HEK293T (cell line): ENCODE measurements at regions not wholly inside any gene's neighbourhood (a gene's known extent, or its start where the extent isn't known, plus 50 kb on each side); places are given as distances from the start of the nearest gene placed in this dataset.

ENCODE experiments used
- CTCF ChIA-PET: fragments of 350-600 bp; formaldehyde crosslinking; extraction: SDS; loops from one replicate; lab custom pipeline; 2021; ENCODE audit warnings: antibody characterized with exemption, inconsistent platforms; lab: Yijun Ruan, JAX
- POLR2A ChIA-PET: fragments of 350-600 bp; formaldehyde crosslinking; extraction: SDS; loops from one replicate; lab custom pipeline; 2020; ENCODE audit warnings: antibody characterized with exemption, inconsistent platforms; lab: Yijun Ruan, JAX
- DNase-seq: peaks from one replicate; pipeline ENCODE4 v3.0.0; 2012; ENCODE audit warnings: mixed read lengths; ENCODE audit errors: extremely low spot score
- ARNT ChIP-seq: fragments of 450-650 bp; IDR thresholded peaks from 2 replicates; pipeline ENCODE4 v1.6.1; 2017; ENCODE audit warnings: mild to moderate bottlenecking
- BHLHE40 ChIP-seq: fragments of 450-650 bp; IDR thresholded peaks from 2 replicates; pipeline ENCODE4 v1.6.1; 2016; ENCODE audit warnings: mild to moderate bottlenecking, moderate library complexity, borderline replicate concordance
- CTBP1 ChIP-seq: fragments of 450-650 bp; IDR thresholded peaks from 2 replicates; pipeline ENCODE4 v1.6.1; 2016; ENCODE audit warnings: borderline replicate concordance
- ELF4 ChIP-seq: fragments of 450-650 bp; IDR thresholded peaks from 2 replicates; pipeline ENCODE4 v1.6.1; 2017; ENCODE audit warnings: antibody characterized with exemption
- FOXA1 ChIP-seq: fragments of 450-650 bp; IDR thresholded peaks from 2 replicates; pipeline ENCODE4 v1.6.1; 2016; ENCODE audit warnings: mild to moderate bottlenecking
- FOXK2 ChIP-seq: fragments of 450-650 bp; IDR thresholded peaks from 2 replicates; pipeline ENCODE4 v1.6.1; 2016; ENCODE audit warnings: mild to moderate bottlenecking
- FOXM1 ChIP-seq: fragments of 450-650 bp; IDR thresholded peaks from 2 replicates; pipeline ENCODE4 v1.6.1; 2017; ENCODE audit warnings: mild to moderate bottlenecking, borderline replicate concordance
- HDGF ChIP-seq: fragments of 450-650 bp; IDR thresholded peaks from 2 replicates; pipeline ENCODE4 v1.6.1; 2017; ENCODE audit warnings: antibody characterized with exemption, borderline replicate concordance
- L3MBTL2 ChIP-seq: fragments of 450-650 bp; conservative IDR thresholded peaks from 2 replicates; pipeline ENCODE4 v1.6.1; 2016; ENCODE audit warnings: mild to moderate bottlenecking
- LEF1 ChIP-seq: fragments of 450-650 bp; IDR thresholded peaks from 2 replicates; pipeline ENCODE4 v1.6.1; 2017; ENCODE audit warnings: mild to moderate bottlenecking, borderline replicate concordance
- NFRKB ChIP-seq: fragments of 450-650 bp; IDR thresholded peaks from 2 replicates; pipeline ENCODE4 v1.6.1; 2016; ENCODE audit warnings: mild to moderate bottlenecking, moderate library complexity
- SP1 ChIP-seq: fragments of 450-650 bp; IDR thresholded peaks from 2 replicates; pipeline ENCODE4 v1.6.1; 2017
- SUZ12 ChIP-seq: fragments of 450-650 bp; IDR thresholded peaks from 2 replicates; pipeline ENCODE4 v1.6.1; 2016; ENCODE audit warnings: mild to moderate bottlenecking
- TARDBP ChIP-seq: fragments of 450-650 bp; IDR thresholded peaks from 2 replicates; pipeline ENCODE4 v1.6.1; 2016
- ZNF384 ChIP-seq: fragments of 450-650 bp; IDR thresholded peaks from 2 replicates; pipeline ENCODE4 v1.6.1; 2016
- TF ChIP-seq, protein P1 (sequence below): fragments of 450-650 bp; IDR thresholded peaks from 2 replicates; pipeline ENCODE4 v1.6.1; 2016

DNA sequence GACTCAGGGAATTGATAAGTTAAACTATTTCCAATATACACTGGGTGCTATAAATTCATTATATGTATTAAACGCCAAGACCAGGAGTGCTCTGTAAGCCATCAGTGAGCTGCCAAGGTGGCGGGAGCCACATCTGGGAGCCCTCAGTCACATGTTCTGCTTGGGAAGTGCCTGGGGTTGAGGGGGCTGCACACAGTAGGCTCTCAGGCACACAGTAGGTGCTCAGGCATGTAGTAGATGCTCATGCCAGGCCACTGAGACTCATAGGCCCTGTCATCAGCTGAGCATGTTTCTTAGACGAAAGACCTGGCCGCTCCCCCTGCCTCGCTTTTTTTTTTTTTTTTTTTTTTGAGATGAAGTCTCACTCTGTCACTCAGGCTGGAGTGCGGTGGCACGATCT is 83.3 kb upstream of the BHLHE23 start:
- TF ChIP-seq, protein P1, sequence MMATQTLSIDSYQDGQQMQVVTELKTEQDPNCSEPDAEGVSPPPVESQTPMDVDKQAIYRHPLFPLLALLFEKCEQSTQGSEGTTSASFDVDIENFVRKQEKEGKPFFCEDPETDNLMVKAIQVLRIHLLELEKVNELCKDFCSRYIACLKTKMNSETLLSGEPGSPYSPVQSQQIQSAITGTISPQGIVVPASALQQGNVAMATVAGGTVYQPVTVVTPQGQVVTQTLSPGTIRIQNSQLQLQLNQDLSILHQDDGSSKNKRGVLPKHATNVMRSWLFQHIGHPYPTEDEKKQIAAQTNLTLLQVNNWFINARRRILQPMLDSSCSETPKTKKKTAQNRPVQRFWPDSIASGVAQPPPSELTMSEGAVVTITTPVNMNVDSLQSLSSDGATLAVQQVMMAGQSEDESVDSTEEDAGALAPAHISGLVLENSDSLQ = no peak
- TF ChIP-seq FOXK2 = no peak
- TF ChIP-seq SP1 = no peak
- no peak for TF ChIP-seq ELF4
- TF ChIP-seq NFRKB = no peak
- no peak for TF ChIP-seq SUZ12
- no peak for DNase-seq
- ChIA-PET CTCF (no interaction called here), POLR2A (no interaction called here)

DNA sequence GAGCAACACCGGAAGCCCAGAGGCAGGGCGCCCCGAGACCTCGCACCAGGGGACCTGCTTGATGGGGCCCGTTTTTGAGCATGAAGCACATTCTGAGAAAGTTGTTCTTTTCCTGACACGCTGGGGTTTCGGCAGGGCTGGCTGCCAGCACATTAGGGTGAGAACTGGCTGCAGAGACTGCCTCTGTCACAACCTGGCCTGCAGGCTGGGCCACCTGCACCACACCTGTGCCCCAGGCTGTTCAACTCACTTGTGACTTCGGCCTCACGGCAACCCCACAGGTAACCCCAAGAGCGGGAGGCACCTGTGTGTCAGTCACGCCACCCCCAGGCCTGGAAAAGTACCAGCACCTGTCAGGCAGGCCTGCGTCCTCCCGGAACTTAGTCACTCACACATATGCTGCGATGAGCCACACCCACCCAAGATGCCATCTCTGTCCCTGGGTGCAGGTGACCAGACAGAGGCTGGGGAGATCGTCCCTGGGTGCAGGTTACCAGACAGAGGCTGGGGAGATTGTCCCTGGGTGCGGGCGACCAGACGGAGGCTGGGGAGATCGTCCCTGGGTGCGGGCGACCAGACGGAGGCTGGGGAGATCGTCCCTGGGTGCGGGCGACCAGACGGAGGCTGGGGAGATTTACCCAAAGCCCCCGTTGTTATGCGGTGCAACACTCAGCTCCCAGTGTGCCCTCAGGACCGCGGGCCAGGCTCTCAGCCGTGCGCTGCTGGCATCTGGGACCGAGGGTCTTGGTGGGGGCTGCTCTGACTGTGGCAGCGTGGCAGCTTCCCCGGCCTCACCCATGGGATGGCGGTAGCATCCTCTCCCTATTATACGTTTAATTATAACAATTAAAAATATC is 82.5 kb upstream of the BHLHE23 start:
- ChIA-PET POLR2A (no interaction called here), CTCF (no interaction called here)
- DNase-seq = no peak
- TF ChIP-seq, protein P1 = no peak
- TF ChIP-seq HDGF (no peak), SP1 (no peak), FOXK2 (no peak), SUZ12 (no peak), FOXA1 (no peak), ELF4 (no peak), FOXM1 (no peak), L3MBTL2 (no peak), TARDBP (no peak), ARNT (no peak), NFRKB (no peak), ZNF384 (no peak), CTBP1 (no peak), LEF1 (no peak), BHLHE40 (no peak)

DNA sequence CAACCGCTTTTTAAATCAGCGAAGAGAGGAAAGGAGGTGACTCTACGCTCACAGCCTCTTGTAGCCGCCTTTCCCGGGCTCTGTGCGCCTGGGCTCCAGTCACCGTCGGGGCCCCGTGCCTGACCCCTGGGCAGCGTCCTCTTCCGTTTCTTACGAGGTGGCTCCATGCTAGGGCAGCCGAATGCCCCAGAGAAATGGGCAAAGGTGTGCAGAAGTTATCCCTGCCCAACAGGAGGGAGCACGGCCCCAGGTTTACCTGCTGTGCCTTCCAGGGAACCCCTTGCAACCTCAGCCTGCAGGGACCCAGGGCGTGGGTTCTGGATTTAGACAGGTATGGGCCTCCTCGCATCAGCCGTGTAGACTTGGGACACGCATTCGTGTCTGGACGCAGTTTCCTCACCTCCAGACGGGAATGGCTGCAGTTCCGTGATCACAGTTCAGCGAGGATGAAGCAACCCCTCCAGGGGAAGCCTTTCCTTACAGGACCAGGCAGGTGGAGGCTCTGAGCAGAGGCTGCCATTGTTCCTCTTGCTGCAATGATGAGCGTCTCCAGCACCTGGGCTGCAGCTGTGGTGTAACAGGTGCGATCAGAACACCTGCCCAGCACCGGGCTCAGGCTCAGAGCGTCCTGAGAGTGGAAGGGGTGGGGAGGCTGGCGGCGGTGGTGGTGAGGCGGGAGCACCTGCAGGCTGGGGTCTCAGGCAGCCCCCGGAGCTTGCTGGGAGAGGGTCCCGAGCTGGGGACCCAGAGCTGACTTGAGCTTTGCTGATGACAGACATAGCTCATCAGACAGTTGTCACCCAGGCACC is 81.3 kb upstream of the BHLHE23 start:
- CTCF ChIA-PET = no interaction called here
- POLR2A ChIA-PET = no interaction called here
- TF ChIP-seq FOXM1 = no peak
- no peak for TF ChIP-seq ARNT
- TF ChIP-seq FOXK2 = no peak
- TF ChIP-seq FOXA1 = no peak
- no peak for TF ChIP-seq L3MBTL2
- TF ChIP-seq ZNF384 = no peak
- no peak for TF ChIP-seq BHLHE40
- no peak for TF ChIP-seq SUZ12
- TF ChIP-seq HDGF = no peak
- TF ChIP-seq CTBP1 = no peak
- TF ChIP-seq TARDBP = no peak
- TF ChIP-seq, protein P1 = no peak
- no peak for TF ChIP-seq LEF1
- TF ChIP-seq NFRKB = no peak
- TF ChIP-seq SP1 = no peak
- TF ChIP-seq ELF4 = no peak
- no peak for DNase-seq

DNA sequence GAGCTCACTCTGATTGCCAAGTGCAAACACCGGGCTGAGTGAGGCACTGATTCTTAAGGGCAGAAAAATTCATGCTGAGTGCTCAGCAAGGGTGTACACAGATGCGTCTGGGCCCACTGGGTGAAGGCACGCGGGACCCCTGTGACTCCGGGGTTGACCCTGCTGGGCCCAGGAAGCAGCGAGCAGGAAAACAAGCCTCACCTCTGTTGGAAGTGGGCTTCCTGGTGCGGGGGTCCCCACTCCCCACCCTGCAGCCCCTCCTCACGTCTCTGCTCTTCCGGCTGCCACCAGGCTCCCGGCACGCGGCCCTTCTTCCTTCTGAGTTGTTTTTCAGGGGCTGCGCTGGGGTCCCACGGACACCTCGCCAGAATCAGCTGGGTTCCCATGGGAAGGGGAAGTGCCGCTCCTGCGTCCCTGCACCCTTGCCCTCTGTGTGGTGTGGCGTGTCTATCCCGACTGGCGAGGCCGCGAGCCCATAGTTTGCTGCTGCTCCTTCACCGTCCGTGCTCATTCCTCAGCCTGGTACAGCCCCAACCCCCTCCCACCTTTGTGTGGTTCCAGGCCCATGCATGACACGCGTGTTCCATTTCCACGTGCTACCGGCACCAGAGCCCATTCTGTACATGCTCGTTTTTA is 80.6 kb upstream of the BHLHE23 start:
- TF ChIP-seq NFRKB (no peak), BHLHE40 (no peak), CTBP1 (no peak), FOXM1 (no peak), ZNF384 (no peak)
- no peak for DNase-seq
- CTCF ChIA-PET = no interaction called here
- POLR2A ChIA-PET = no interaction called here

DNA sequence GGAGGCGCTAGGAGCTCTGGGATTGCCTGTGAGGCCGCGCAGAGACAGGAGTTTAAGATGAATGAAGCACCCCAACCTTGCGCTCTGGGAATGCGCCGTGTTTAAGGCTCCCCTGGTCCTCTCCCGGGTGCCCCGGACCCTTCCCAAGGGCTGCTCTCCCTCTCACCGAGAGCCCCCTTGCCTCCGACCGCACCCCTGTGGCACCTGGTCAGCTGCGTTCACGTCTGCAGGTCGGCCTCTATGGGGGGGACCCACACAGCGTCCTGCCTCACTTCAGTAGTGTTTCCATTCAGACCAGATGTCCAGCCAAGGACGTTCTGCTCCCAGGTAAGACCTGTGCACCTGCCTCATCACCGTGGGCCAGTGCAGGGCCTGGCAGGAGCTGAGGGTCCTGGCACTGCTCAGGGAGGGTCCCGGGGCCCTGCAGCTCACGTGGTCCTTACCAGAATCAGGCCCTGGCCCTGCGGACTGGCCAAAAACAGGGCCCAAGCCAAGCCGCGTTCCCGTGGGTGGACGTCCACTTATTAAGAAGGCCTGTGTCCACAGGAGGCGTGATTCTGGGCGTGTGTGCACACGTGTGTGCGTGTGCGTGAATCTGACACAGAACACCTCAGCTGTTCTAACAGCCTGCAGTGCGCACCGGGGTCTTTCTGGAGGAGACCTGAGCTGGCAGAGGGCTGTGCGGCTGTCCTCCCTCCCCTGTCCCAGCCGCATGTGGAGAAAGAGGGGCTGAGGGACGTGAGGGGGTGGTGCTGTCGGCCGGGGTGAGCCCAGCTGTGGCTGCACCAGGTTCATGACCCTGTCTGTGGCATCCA is 79.9 kb upstream of the BHLHE23 start:
- no peak for DNase-seq
- ChIA-PET POLR2A (no interaction called here), CTCF (no interaction called here)
- TF ChIP-seq, protein P1 = no peak
- no peak for TF ChIP-seq ELF4
- TF ChIP-seq CTBP1 = no peak
- TF ChIP-seq FOXM1 = no peak
- no peak for TF ChIP-seq BHLHE40
- no peak for TF ChIP-seq NFRKB
- TF ChIP-seq TARDBP = no peak
- TF ChIP-seq ZNF384 = no peak
- TF ChIP-seq LEF1 = no peak
